H9 (cell line): ENCODE measurements at regions not wholly inside any gene's neighbourhood (a gene's known extent, or its start where the extent isn't known, plus 50 kb on each side); places are given as distances from the start of the nearest gene placed in this dataset.

ENCODE experiments used
- DNase-seq: peaks from one replicate; pipeline ENCODE4 v3.0.0-alpha.2; 2017
- H2AFZ ChIP-seq: one replicate; pipeline ENCODE4 v1.6.1; 2013; ENCODE audit warnings: mild to moderate bottlenecking, low read length, control low read depth, moderate library complexity
- H2AK5ac ChIP-seq: 2 replicates; pipeline ENCODE4 v1.6.1; 2013; ENCODE audit warnings: low read length, control low read depth, mixed read lengths; ENCODE audit not compliant: insufficient read length
- H2BK120ac ChIP-seq: one replicate; pipeline ENCODE4 v1.6.1; 2013; ENCODE audit warnings: low read depth, mild to moderate bottlenecking, low read length, control low read depth, inconsistent platforms; ENCODE audit not compliant: poor library complexity, severe bottlenecking
- H2BK12ac ChIP-seq: 2 replicates; pipeline ENCODE4 v1.6.1; 2013; ENCODE audit warnings: low read length, control low read depth, mixed read lengths, low read depth; ENCODE audit not compliant: insufficient read length
- H2BK15ac ChIP-seq: 2 replicates; pipeline ENCODE4 v1.6.1; 2013; ENCODE audit warnings: low read depth, low read length, control low read depth
- H2BK20ac ChIP-seq: one replicate; pipeline ENCODE4 v1.6.1; 2013; ENCODE audit warnings: low read depth, mild to moderate bottlenecking, low read length, control low read depth, inconsistent platforms; ENCODE audit not compliant: poor library complexity, severe bottlenecking
- H2BK5ac ChIP-seq: 2 replicates; pipeline ENCODE4 v1.6.1; 2013; ENCODE audit warnings: low read length, control low read depth, mixed read lengths; ENCODE audit not compliant: insufficient read length
- H3K14ac ChIP-seq: 2 replicates; pipeline ENCODE4 v1.6.1; 2013; ENCODE audit warnings: low read length, control low read depth; ENCODE audit not compliant: insufficient read depth
- H3K18ac ChIP-seq: 2 replicates; pipeline ENCODE4 v1.6.1; 2013; ENCODE audit warnings: low read depth, mild to moderate bottlenecking, mixed read lengths, low read length, control low read depth; ENCODE audit not compliant: insufficient read length
- H3K23ac ChIP-seq: 2 replicates; pipeline ENCODE4 v1.6.1; 2013; ENCODE audit warnings: low read length, control low read depth, mixed read lengths, low read depth; ENCODE audit not compliant: insufficient read length
- H3K23me2 ChIP-seq: 2 replicates; pipeline ENCODE4 v1.6.1; 2013; ENCODE audit warnings: low read depth, mild to moderate bottlenecking, mixed read lengths, low read length, control low read depth; ENCODE audit not compliant: insufficient read length, poor library complexity, severe bottlenecking
- H3K27ac ChIP-seq: 2 replicates; pipeline ENCODE4 v1.5.1; 2013; ENCODE audit warnings: low read length, control low read depth, mixed read lengths, low read depth; ENCODE audit not compliant: insufficient read length
- H3K27me3 ChIP-seq: 2 replicates; pipeline ENCODE4 v1.6.1; 2013; ENCODE audit warnings: low read length, control low read depth, inconsistent platforms; ENCODE audit not compliant: insufficient read depth
- H3K4ac ChIP-seq: 2 replicates; pipeline ENCODE4 v1.6.1; 2013; ENCODE audit warnings: low read depth, mild to moderate bottlenecking, control low read depth, inconsistent platforms, low read length, moderate library complexity
- H3K4me1 ChIP-seq: 2 replicates; pipeline ENCODE4 v1.6.1; 2013; ENCODE audit warnings: low read length, control low read depth, inconsistent platforms; ENCODE audit not compliant: insufficient read depth
- H3K4me2 ChIP-seq: 2 replicates; pipeline ENCODE4 v1.6.1; 2013; ENCODE audit warnings: low read length, control low read depth, mixed read lengths; ENCODE audit not compliant: insufficient read length, insufficient read depth
- H3K56ac ChIP-seq: 2 replicates; pipeline ENCODE4 v1.6.1; 2013; ENCODE audit warnings: low read depth, mild to moderate bottlenecking, mixed read lengths, low read length, control low read depth; ENCODE audit not compliant: insufficient read length
- H3K79me1 ChIP-seq: 2 replicates; pipeline ENCODE4 v1.6.1; 2013; ENCODE audit warnings: low read depth, mild to moderate bottlenecking, moderate library complexity, low read length, control low read depth, inconsistent platforms; ENCODE audit not compliant: insufficient read depth, poor library complexity, severe bottlenecking
- H3K79me2 ChIP-seq: 2 replicates; pipeline ENCODE4 v1.6.1; 2013; ENCODE audit warnings: low read length, control low read depth, inconsistent platforms; ENCODE audit not compliant: insufficient read depth
- H3K9ac ChIP-seq: 2 replicates; pipeline ENCODE4 v1.6.1; 2013; ENCODE audit warnings: low read length, control low read depth, mixed read lengths; ENCODE audit not compliant: insufficient read length; ENCODE audit errors: extremely low read depth
- H3K9me3 ChIP-seq: one replicate; pipeline ENCODE4 v1.6.1; 2013; ENCODE audit warnings: low read depth, low read length, inconsistent platforms; ENCODE audit not compliant: control insufficient read depth
- H3T11ph ChIP-seq: one replicate; pipeline ENCODE4 v1.6.1; 2013; ENCODE audit warnings: mild to moderate bottlenecking, low read length, control low read depth, inconsistent platforms
- H4K20me1 ChIP-seq: one replicate; pipeline ENCODE4 v1.6.1; 2013; ENCODE audit not compliant: control insufficient read depth, insufficient read length, insufficient read depth
- H4K5ac ChIP-seq: 2 replicates; pipeline ENCODE4 v1.6.1; 2013; ENCODE audit warnings: low read depth, mild to moderate bottlenecking, mixed read lengths, low read length, control low read depth; ENCODE audit not compliant: insufficient read length
- H4K8ac ChIP-seq: replicated peaks from 2 replicates; pipeline ENCODE4 v1.6.1; 2013; ENCODE audit warnings: low read length, control low read depth, mixed read lengths, low read depth; ENCODE audit not compliant: insufficient read length
- H4K91ac ChIP-seq: 2 replicates; pipeline ENCODE4 v1.6.1; 2013; ENCODE audit warnings: low read depth, mild to moderate bottlenecking, moderate library complexity, mixed read lengths, low read length, control low read depth; ENCODE audit not compliant: insufficient read length
- H3K27ac Mint-ChIP-seq, 3 experiments: 2 replicates in 2 of 3; 3 replicates in 1 of 3; pipeline ENCODE4 v1.8.0; 2020 to 2021; ENCODE audit warnings: mixed read lengths in 3 of 3, mild to moderate bottlenecking in 1 of 3, moderate library complexity in 1 of 3
- H3K27me3 Mint-ChIP-seq: 2 replicates; pipeline ENCODE4 v1.8.0; 2021; ENCODE audit warnings: low read depth, mild to moderate bottlenecking, moderate library complexity, mixed read lengths
- H3K36me3 Mint-ChIP-seq, 3 experiments: 2 replicates in 2 of 3; 3 replicates in 1 of 3; pipeline ENCODE4 v1.8.0; 2020 to 2021; ENCODE audit warnings: low read depth in 3 of 3, mixed read lengths in 3 of 3; ENCODE audit not compliant: insufficient read depth in 1 of 3
- H3K4me1 Mint-ChIP-seq, 2 experiments: 2 replicates each; pipeline ENCODE4 v1.8.0; 2020; ENCODE audit warnings: mixed read lengths in 2 of 2
- H3K4me3 Mint-ChIP-seq, 2 experiments: 2 replicates in 1 of 2; 3 replicates in 1 of 2; pipeline ENCODE4 v1.8.0; 2020 to 2021; ENCODE audit warnings: mild to moderate bottlenecking in 2 of 2, mixed read lengths in 2 of 2, moderate library complexity in 1 of 2
- H3K9me3 Mint-ChIP-seq, 2 experiments: 2 replicates in 1 of 2; 3 replicates in 1 of 2; pipeline ENCODE4 v1.8.0; 2020; ENCODE audit warnings: mild to moderate bottlenecking in 2 of 2, mixed read lengths in 2 of 2, moderate library complexity in 1 of 2
- WGBS: extraction: QIAGEN DNeasy Blood & Tissue Kit; methylation state at CpG from one replicate; pipeline ENCODE4 v1.1.7; 2013; ENCODE audit warnings: missing lambda C conversion rate, low lambda C conversion rate, mixed read lengths; ENCODE audit not compliant: insufficient read length; ENCODE audit errors: extremely low coverage; 5-methylcytosine and 5-hydroxymethylcytosine counted together
- TF ChIP-seq, protein P1 (sequence below): fragments of 200-600 bp; sonication (generic); conservative IDR thresholded peaks from 3 replicates; pipeline ENCODE4 v1.8.0; 2021; ENCODE audit warnings: antibody characterized with exemption, mild to moderate bottlenecking

DNA sequence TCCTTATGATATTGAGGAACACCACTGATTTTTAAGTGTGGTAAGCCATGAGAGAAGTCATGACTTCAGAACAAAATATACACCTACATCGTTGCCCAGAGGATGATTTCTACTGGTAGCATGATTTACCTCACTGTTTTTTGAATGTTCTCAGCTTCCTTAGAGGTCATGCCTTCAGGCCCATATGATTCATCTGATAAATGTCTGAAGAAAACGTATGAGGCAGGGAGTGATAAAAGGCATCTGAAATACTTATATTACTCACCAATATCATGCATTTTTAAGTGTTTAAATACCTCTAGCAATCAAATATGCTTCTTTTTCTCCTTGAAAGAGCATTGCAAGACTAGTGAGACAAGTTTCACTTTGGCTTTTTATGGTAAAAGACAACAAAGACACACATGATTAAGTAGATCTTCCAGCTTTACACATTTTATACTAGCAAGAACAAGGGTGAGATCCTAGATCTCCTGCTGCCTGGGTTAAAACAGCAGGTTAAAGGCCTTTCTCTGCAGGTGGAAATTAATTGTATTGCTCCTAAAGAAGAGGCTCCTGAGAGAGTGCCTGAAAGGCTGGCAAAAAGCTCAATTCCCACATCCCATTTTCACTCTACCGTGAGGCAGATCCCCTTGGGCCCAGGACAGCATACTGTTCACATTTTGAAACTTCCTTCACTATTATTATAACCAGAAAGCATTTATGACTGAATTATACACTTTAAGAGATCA is 432.4 kb downstream of the SLITRK1 start:
- no peak overlapping the region for H2BK20ac ChIP-seq
- H3K9ac ChIP-seq, result no peak overlapping the region
- no peaks in the 10 kb centered on the region for H3K4me1 ChIP-seq
- H4K8ac ChIP-seq, result no peak overlapping the region
- no peak overlapping the region for H2AK5ac ChIP-seq
- H3K23me2 ChIP-seq, result no peaks in the 10 kb centered on the region
- H3K27me3 ChIP-seq, result no peaks in the 10 kb centered on the region
- H3T11ph ChIP-seq, result no peak overlapping the region
- no peaks in the 10 kb centered on the region for H3K79me2 ChIP-seq
- Mint-ChIP-seq H3K9me3 (peaks cover 0 to 3% of the 10 kb centered on the region in 2 experiments; a peak in 1 of 5 replicates), H3K27ac (peak overlapping the region in 1 of 3 experiments; percentile 89; a peak in 3 of 7 replicates), H3K4me3 (no peak overlapping the region), H3K4me1 (peaks cover 8 to 10% of the 10 kb centered on the region in 2 experiments), H3K36me3 (peaks cover 0 to 5% (median 0%) of the 10 kb centered on the region in 3 experiments; a peak in 2 of 7 replicates), H3K27me3 (no peaks in the 10 kb centered on the region; the same call in 1 of the 2 replicates)
- no peak overlapping the region for H2BK120ac ChIP-seq
- H3K4ac ChIP-seq, result no peak overlapping the region
- H2BK15ac ChIP-seq, result no peak overlapping the region
- H4K5ac ChIP-seq, result no peak overlapping the region
- H3K18ac ChIP-seq, result no peak overlapping the region
- H3K9me3 ChIP-seq, result no peaks in the 10 kb centered on the region
- no peak overlapping the region for H4K91ac ChIP-seq
- no peak overlapping the region for H3K56ac ChIP-seq
- H3K14ac ChIP-seq, result no peak overlapping the region
- no peak for DNase-seq
- WGBS, result no CpG with 5 or more reads among the region's 3 CpGs
- H3K27ac ChIP-seq, result no peak overlapping the region
- no peak overlapping the region for H2BK5ac ChIP-seq
- H2BK12ac ChIP-seq, result no peak overlapping the region
- no peak overlapping the region for H2AFZ ChIP-seq
- H4K20me1 ChIP-seq, result no peaks in the 10 kb centered on the region
- no peak overlapping the region for H3K23ac ChIP-seq
- no peaks in the 10 kb centered on the region for H3K79me1 ChIP-seq
- no peak overlapping the region for H3K4me2 ChIP-seq
- TF ChIP-seq, protein P1, sequence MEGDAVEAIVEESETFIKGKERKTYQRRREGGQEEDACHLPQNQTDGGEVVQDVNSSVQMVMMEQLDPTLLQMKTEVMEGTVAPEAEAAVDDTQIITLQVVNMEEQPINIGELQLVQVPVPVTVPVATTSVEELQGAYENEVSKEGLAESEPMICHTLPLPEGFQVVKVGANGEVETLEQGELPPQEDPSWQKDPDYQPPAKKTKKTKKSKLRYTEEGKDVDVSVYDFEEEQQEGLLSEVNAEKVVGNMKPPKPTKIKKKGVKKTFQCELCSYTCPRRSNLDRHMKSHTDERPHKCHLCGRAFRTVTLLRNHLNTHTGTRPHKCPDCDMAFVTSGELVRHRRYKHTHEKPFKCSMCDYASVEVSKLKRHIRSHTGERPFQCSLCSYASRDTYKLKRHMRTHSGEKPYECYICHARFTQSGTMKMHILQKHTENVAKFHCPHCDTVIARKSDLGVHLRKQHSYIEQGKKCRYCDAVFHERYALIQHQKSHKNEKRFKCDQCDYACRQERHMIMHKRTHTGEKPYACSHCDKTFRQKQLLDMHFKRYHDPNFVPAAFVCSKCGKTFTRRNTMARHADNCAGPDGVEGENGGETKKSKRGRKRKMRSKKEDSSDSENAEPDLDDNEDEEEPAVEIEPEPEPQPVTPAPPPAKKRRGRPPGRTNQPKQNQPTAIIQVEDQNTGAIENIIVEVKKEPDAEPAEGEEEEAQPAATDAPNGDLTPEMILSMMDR, result no peak
